ENCODE measurements at regions not wholly inside any gene's neighbourhood (a gene's known extent, or its start where the extent isn't known, plus 50 kb on each side); places are given as distances from the start of the nearest gene placed in this dataset.
A peak's percentile ranks its signal among the peaks of the same experiment; 100 is the strongest.

GRCh38 chr2:19156646-19157045 is 201.8 kb downstream of the OSR1 start:
- H3K79me2 ChIP-seq (ENCODE audit: control insufficient read depth, insufficient read depth, low read length), result no peaks in the 10 kb centered on the region
- in situ Hi-C loops (cut with MboI) (no loop called here), intact Hi-C loops (cut with micrococcal nuclease) (no loop called here)
- no peaks in the 10 kb centered on the region for H3K9me3 ChIP-seq (replicated peaks; ENCODE audit: control insufficient read depth, insufficient read depth, low read depth, low read length)
- ChIA-PET POLR2A (no interaction called here), CTCF (ENCODE audit: low intra/inter-chr PET ratio) (no interaction called here)
- ATAC-seq (no peak), FAIRE-seq (no peak), DNase-seq (ENCODE audit: extremely low read depth in 1 of 4, low spot score in 3 of 4) (no peak)
- H4K20me1 ChIP-seq (replicated peaks; ENCODE audit: control insufficient read depth, insufficient read depth, low read length), result no peaks in the 10 kb centered on the region
- H3K4me1 ChIP-seq (replicated peaks in 1 of 2; ENCODE audit: control insufficient read depth in 2 of 2, insufficient read depth in 2 of 2, low read length in 2 of 2), result no peaks in the 10 kb centered on the region
- TF ChIP-seq PML (IDR thresholded peaks at IDR 0.05; ENCODE audit: low read length) (no peak), ZNF778 (CRISPR knock-in tag; IDR thresholded peaks at IDR 0.05) (no peak), MAZ (CRISPR knock-in tag; conservative IDR thresholded peaks at IDR 0.05 in 1 of 2, IDR thresholded peaks at IDR 0.05 in 1 of 2) (no peak), SAFB2 (IDR thresholded peaks at IDR 0.05; ENCODE audit: borderline replicate concordance, low read depth, low read length, severe bottlenecking) (no peak)
- H3K27me3 ChIP-seq (ENCODE audit: control insufficient read depth in 2 of 2, insufficient read depth in 2 of 2, low read length in 2 of 2), result no peaks in the 10 kb centered on the region
- H3K36me3 ChIP-seq (ENCODE audit: control insufficient read depth, insufficient read depth, low read length), result no peaks in the 10 kb centered on the region
- no peaks in the 10 kb centered on the region for H3K9me1 ChIP-seq (ENCODE audit: control insufficient read depth, insufficient read depth, low read length)
- H3K4me2 ChIP-seq (ENCODE audit: insufficient read depth, low read length), result no peak overlapping the region
- 55% methylated on average over 1 of the region's 1 CpG for WGBS (ENCODE audit: insufficient coverage, low coverage, missing lambda C conversion rate)
- no TSS peak for BruUV-seq (replicated peaks)
- no peak overlapping the region for H2AFZ ChIP-seq (ENCODE audit: low read depth, low read length)
- no peak overlapping the region for H3K27ac ChIP-seq (ENCODE audit: extremely low read depth, low read depth, low read length)
- no peak overlapping the region for H3K9ac ChIP-seq (ENCODE audit: insufficient read depth in 1 of 2, low read depth in 2 of 2, low read length in 2 of 2)
- H3K4me3 ChIP-seq, result no peak overlapping the region

DNA sequence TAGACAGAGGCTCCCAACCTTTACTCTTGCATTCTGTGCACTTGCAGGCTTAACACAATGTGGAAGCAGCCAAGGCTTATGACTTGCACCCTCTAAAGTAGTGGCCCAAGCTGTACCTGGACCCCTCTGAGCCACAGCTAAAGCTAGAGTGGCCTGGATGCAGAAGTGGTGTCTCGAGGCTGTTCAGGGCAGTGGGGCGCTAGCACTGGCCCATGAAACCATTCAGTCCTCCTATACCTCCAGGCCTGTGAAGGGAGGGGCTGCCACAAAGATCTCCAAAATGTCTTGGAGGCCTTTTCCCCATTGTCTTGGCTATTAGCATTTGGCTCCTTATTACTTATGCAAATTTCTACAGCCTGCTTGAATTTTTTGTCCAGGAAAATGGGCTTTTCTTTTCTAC is 207.7 kb downstream of the OSR1 start:
- Histone ChIP-seq H3K9me3 (replicated peaks; ENCODE audit: control insufficient read depth, insufficient read depth, low read depth, low read length) (no peaks in the 10 kb centered on the region; the same call in 1 of the 2 replicates), H3K36me3 (ENCODE audit: control insufficient read depth, insufficient read depth, low read length) (no peaks in the 10 kb centered on the region), H3K4me1 (replicated peaks in 1 of 2; ENCODE audit: control insufficient read depth in 2 of 2, insufficient read depth in 2 of 2, low read length in 2 of 2) (no peaks in the 10 kb centered on the region), H3K27me3 (ENCODE audit: control insufficient read depth in 2 of 2, insufficient read depth in 2 of 2, low read length in 2 of 2) (no peaks in the 10 kb centered on the region), H3K9me1 (ENCODE audit: control insufficient read depth, insufficient read depth, low read length) (no peaks in the 10 kb centered on the region), H2AFZ (ENCODE audit: low read depth, low read length) (no peak overlapping the region), H3K4me3 (no peak overlapping the region), H3K27ac (ENCODE audit: extremely low read depth, low read depth, low read length) (no peak overlapping the region), H3K79me2 (ENCODE audit: control insufficient read depth, insufficient read depth, low read length) (no peaks in the 10 kb centered on the region), H4K20me1 (replicated peaks; ENCODE audit: control insufficient read depth, insufficient read depth, low read length) (no peaks in the 10 kb centered on the region), H3K4me2 (ENCODE audit: insufficient read depth, low read length) (no peak overlapping the region), H3K9ac (ENCODE audit: insufficient read depth in 1 of 2, low read depth in 2 of 2, low read length in 2 of 2) (no peak overlapping the region)
- intact Hi-C loops (cut with micrococcal nuclease), result no loop called here
- DNase-seq (ENCODE audit: extremely low read depth in 1 of 4, low spot score in 3 of 4) (no peak), FAIRE-seq (no peak), ATAC-seq (no peak)
- TF ChIP-seq ZFP36 (IDR thresholded peaks at IDR 0.05; ENCODE audit: low read depth, low read length, partially characterized antibody) (peak; percentile 65), JUN (IDR thresholded peaks at IDR 0.05; ENCODE audit: borderline replicate concordance, low read depth, low read length) (no peak), JUN (CRISPR knock-in tag; IDR thresholded peaks at IDR 0.05; ENCODE audit: borderline replicate concordance) (no peak)
- ChIA-PET POLR2A (no interaction called here), CTCF (ENCODE audit: low intra/inter-chr PET ratio) (no interaction called here)
- in situ Hi-C loops (cut with MboI), result no loop called here
- BruUV-seq (replicated peaks), result no TSS peak
- WGBS (ENCODE audit: insufficient coverage, low coverage, missing lambda C conversion rate), result 0% methylated on average over 1 of the region's 2 CpGs
